ENCODE measurements at regions not wholly inside any gene's neighbourhood (a gene's known extent, or its start where the extent isn't known, plus 50 kb on each side); places are given as distances from the start of the nearest gene placed in this dataset.

DNA sequence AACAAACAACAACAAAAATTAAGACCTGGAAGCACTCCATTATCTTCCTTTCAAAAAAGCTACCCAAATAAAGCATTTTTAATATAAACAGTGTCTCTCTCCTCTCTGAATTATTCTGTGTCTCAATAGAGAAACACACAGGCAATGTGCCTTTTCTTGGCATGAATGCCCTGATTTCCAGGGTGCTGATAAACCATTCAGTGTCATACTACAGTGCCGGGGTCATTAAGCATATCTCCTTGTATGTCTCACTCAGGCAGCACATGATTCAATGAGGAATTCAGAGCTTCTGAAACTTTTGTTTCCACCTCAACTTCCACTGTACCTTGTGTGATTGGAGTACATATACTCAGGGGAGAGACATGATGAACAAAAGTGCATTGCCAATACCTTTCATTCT is 294.0 kb upstream of the SLC24A2 start:
- no peak overlapping the region for H3K4me3 ChIP-seq (ENCODE audit: low read depth, low read length)
- H3K4me1 ChIP-seq: no peaks in the 10 kb centered on the region
- no peaks in the 10 kb centered on the region for H3K36me3 ChIP-seq
- H3K9me3 ChIP-seq: no peaks in the 10 kb centered on the region
- DNase-seq: no peak
- TF ChIP-seq, protein P1, sequence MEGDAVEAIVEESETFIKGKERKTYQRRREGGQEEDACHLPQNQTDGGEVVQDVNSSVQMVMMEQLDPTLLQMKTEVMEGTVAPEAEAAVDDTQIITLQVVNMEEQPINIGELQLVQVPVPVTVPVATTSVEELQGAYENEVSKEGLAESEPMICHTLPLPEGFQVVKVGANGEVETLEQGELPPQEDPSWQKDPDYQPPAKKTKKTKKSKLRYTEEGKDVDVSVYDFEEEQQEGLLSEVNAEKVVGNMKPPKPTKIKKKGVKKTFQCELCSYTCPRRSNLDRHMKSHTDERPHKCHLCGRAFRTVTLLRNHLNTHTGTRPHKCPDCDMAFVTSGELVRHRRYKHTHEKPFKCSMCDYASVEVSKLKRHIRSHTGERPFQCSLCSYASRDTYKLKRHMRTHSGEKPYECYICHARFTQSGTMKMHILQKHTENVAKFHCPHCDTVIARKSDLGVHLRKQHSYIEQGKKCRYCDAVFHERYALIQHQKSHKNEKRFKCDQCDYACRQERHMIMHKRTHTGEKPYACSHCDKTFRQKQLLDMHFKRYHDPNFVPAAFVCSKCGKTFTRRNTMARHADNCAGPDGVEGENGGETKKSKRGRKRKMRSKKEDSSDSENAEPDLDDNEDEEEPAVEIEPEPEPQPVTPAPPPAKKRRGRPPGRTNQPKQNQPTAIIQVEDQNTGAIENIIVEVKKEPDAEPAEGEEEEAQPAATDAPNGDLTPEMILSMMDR (IDR thresholded peaks at IDR 0.05; ENCODE audit: low read depth, low read length): no peak
- H3K27me3 ChIP-seq: no peaks in the 10 kb centered on the region

DNA sequence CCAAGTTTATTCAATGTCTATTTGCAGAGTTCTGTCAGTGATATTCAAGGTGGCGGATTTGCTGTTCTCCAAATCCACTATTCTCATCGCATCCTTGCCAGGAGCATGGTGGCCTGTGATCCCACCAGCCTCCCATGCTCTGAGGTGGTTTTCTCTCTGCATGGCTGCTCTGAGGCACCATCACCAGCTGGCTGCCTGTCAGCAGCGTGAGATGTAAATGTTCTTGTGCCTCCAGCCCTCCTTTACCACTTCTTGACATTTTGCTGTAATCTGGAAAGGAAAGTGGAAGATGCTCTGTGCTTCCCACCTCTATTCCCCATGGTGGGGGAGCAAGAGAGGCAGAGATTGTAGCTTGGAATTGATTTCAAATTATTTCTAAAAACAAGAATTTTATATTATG is 293.6 kb upstream of the SLC24A2 start:
- no peak for DNase-seq
- Histone ChIP-seq H3K27me3 (no peaks in the 10 kb centered on the region), H3K4me3 (ENCODE audit: low read depth, low read length) (no peak overlapping the region), H3K36me3 (no peaks in the 10 kb centered on the region), H3K4me1 (no peaks in the 10 kb centered on the region), H3K9me3 (no peaks in the 10 kb centered on the region)
- TF ChIP-seq, protein P1 (IDR thresholded peaks at IDR 0.05; ENCODE audit: low read depth, low read length): no peak

DNA sequence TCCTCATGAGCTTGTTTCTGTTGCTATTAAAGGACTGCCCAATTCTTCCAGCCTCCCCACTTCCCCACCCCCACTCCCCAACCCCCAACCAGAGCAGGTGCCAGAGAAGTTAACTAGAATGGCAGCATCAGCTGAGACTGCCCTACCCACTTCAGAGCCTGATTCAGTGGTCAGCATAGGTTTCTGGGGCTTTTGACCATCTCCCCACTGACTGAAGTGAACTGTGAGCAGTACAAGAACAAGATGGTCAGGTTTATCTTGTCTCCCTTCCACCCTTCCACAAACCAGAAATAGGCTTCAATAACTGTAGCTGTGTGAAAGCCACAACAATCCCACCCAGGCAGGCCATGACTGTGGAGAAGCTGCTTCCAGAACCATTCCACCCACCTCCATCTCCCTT is 289.4 kb upstream of the SLC24A2 start:
- Histone ChIP-seq H3K36me3 (no peaks in the 10 kb centered on the region), H3K9me3 (no peaks in the 10 kb centered on the region), H3K4me3 (ENCODE audit: low read depth, low read length) (no peak overlapping the region), H3K4me1 (no peaks in the 10 kb centered on the region), H3K27me3 (no peaks in the 10 kb centered on the region)
- TF ChIP-seq, protein P1 (IDR thresholded peaks at IDR 0.05; ENCODE audit: low read depth, low read length): no peak
- DNase-seq: no peak

DNA sequence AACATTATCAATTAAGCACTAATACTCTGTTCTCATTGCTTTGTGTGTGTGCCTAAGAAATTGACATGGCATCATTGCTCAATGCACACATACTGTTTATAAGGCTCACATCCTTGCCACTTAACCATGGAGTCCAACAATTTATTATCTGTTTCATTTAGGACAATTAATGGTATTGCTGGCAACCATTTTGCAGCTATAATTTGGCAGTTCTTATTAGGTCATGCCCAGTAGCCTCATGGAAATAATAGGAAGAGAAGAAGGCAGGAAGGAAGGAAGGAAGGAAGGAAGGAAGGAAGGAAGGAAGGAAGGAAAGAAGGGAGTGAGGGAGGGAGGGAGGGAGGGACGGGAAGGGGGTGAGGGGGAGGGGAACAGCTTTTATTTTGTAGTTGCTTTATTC is 285.5 kb upstream of the SLC24A2 start:
- TF ChIP-seq, protein P1 (IDR thresholded peaks at IDR 0.05; ENCODE audit: low read depth, low read length): no peak
- no peak for DNase-seq
- Histone ChIP-seq H3K4me3 (ENCODE audit: low read depth, low read length) (no peak overlapping the region), H3K9me3 (no peaks in the 10 kb centered on the region), H3K36me3 (no peaks in the 10 kb centered on the region), H3K27me3 (no peaks in the 10 kb centered on the region), H3K4me1 (no peaks in the 10 kb centered on the region)

DNA sequence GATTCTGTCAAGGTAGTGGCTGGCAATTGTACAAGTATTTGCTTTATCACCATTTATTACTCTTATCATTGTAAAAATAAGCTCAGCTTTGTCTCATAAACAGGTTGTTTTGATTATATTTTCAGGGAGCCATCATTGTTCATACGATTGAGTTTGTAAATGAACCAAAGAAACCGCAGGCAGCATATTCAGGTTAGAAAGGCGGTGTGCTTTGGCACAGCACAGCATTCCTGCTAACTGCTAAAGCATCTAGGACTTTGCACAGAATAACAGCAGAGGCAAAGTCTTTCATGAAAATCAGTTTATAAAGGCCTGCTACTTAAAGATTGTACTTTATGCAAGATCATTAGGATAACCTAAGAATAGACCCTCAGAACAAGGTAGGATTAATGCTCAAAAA is 281.5 kb upstream of the SLC24A2 start:
- H3K36me3 ChIP-seq: no peaks in the 10 kb centered on the region
- no peak for DNase-seq
- H3K9me3 ChIP-seq: no peaks in the 10 kb centered on the region; the same call in 1 of the 2 replicates
- H3K27me3 ChIP-seq: no peaks in the 10 kb centered on the region
- no peak overlapping the region for H3K4me3 ChIP-seq (ENCODE audit: low read depth, low read length)
- H3K4me1 ChIP-seq: no peaks in the 10 kb centered on the region
- TF ChIP-seq, protein P1 (IDR thresholded peaks at IDR 0.05; ENCODE audit: low read depth, low read length): no peak

DNA sequence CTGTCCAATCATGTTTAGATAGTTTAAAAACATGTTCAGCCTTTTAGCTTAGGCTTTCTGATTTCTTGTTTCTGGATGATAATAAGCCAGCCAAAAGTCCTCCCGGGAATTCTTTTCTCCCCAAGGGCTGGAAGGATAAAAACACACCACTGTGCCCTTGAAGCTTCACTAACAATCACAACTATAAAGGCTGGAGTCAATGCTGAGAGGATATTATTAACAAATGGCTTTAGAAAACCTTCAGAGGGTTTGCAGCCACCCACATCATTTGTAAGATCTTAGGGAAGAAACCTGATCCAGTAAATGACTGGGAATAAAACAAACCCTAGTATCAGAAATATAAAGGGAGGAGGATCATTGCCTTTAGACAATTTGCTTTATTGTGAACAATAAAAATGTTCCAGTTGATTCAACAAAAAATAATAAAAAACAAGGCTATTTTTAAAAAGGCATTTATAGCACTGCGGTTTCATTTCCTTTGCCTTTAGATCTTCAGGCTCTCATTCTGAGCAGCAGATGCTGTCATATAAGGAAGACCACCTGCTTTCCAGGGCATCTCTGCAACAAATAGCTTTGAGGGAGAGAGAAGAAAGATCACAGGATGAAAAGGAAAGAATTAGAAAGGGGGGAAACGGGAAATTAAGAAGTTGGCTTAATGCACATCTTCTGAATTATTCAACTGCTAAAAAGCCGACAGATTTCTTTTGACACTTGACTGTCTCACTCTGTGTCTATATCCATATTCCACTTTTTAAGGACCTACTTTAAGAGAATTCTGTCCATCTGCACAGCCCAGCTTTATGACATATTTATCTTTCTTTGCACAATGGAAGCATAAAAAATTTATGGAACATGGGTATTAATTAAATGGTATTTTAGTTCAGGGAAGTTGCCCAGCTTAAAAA is 277.2 kb upstream of the SLC24A2 start:
- no peaks in the 10 kb centered on the region for H3K4me1 ChIP-seq
- no peaks in the 10 kb centered on the region for H3K36me3 ChIP-seq
- no peaks in the 10 kb centered on the region; the same call in 1 of the 2 replicates for H3K9me3 ChIP-seq
- H3K27me3 ChIP-seq: no peaks in the 10 kb centered on the region
- DNase-seq: no peak
- TF ChIP-seq, protein P1 (IDR thresholded peaks at IDR 0.05; ENCODE audit: low read depth, low read length): no peak
- no peak overlapping the region for H3K4me3 ChIP-seq (ENCODE audit: low read depth, low read length)

All from BE2C (cell line).